ENCODE measurements at regions not wholly inside any gene's neighbourhood (a gene's known extent, or its start where the extent isn't known, plus 50 kb on each side); places are given as distances from the start of the nearest gene placed in this dataset.
A peak's percentile ranks its signal among the peaks of the same experiment; 100 is the strongest.

DNA sequence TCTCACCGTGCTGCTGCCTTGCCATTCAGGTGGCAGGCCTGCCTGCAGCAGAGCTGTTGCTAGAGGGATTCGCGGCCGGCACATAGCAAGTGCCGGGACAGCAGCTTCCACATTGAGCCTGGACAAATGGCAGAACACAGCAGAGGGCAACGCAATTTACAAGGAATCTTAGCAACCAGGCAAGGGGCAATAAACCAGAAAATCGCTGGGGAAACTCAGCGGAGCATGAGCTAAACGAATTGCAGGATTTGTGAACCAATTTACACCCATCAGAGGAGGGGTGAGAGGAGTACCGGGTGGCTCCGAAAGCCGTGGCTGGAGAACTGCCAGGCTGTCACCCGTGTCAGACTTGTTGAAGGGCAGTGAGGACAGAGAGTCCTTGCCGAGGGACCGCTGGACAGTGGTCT is 58.6 kb upstream of the LOXL4 start:
- no peaks in the 10 kb centered on the region for H3K36me3 ChIP-seq (ENCODE audit: insufficient read depth in 1 of 2, low read depth in 1 of 2)
- H3K9me3 ChIP-seq, result peaks cover 3% of the 10 kb centered on the region
- peaks cover 19% of the 10 kb centered on the region for H3K4me1 ChIP-seq
- WGBS, 3 donors, result 21 to 32% (median 23%) methylated on average over 15 of the region's 15 CpGs
- H3K27me3 ChIP-seq (ENCODE audit: insufficient read depth in 3 of 3, low read length in 2 of 3), result no peaks in the 10 kb centered on the region
- TF ChIP-seq, protein P1, sequence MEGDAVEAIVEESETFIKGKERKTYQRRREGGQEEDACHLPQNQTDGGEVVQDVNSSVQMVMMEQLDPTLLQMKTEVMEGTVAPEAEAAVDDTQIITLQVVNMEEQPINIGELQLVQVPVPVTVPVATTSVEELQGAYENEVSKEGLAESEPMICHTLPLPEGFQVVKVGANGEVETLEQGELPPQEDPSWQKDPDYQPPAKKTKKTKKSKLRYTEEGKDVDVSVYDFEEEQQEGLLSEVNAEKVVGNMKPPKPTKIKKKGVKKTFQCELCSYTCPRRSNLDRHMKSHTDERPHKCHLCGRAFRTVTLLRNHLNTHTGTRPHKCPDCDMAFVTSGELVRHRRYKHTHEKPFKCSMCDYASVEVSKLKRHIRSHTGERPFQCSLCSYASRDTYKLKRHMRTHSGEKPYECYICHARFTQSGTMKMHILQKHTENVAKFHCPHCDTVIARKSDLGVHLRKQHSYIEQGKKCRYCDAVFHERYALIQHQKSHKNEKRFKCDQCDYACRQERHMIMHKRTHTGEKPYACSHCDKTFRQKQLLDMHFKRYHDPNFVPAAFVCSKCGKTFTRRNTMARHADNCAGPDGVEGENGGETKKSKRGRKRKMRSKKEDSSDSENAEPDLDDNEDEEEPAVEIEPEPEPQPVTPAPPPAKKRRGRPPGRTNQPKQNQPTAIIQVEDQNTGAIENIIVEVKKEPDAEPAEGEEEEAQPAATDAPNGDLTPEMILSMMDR (IDR thresholded peaks at IDR 0.05), result no peak
- H3K27ac ChIP-seq, result no peak overlapping the region
- ATAC-seq, result no peak
- no peak for DNase-seq
- intact Hi-C loops (cut with DNase I), result no loop called here
- no peak overlapping the region for H3K4me3 ChIP-seq

DNA sequence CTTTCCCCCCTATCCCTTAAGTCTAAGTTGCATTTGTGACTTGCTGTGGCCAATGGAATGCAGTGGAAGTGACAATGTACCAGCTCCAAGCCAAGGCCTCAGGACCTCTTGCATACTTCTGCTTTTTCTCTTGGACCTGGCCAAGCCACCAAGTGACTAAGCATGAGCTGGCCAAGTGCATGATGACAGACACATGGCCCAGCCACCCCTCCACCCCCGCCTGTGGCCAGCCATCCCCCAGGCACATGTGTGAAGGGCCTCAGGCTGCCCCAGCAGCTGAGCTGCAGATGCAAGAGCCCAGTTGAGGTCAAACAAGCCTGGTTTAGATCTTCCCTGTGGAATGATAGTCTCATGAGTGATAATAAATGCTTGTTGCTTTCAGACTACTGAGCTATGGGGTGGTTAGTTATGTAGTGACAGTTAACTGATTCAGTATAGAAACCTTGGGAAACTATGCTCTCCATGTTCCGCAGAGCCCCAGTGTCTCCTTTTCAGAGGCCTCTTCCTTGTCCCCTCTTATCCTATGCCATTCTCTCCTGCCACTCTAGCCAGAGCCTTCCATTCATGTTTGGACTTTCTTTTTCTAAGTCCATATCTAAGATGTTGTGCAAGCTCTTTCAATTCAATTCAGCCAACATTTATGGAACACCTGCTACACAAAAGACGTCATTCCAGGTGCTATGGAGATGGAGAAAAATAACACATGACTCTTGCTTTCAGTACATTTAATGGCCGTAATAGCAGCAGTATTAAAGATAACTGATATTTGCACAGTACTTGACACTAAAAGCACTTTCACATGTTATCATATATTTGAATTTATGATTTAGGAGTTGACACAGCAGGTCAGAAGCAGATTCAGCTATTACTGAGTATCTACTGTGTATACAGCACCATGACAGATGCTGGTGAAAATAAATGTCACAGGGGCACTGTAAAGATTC is 55.5 kb upstream of the LOXL4 start:
- H3K27me3 ChIP-seq (ENCODE audit: insufficient read depth in 3 of 3, low read length in 2 of 3), result no peaks in the 10 kb centered on the region
- H3K4me1 ChIP-seq, result peaks cover 19% of the 10 kb centered on the region
- DNase-seq, result peak; percentile 88 to 91
- H3K27ac ChIP-seq, result peak overlapping the region; percentile 77
- H3K4me3 ChIP-seq, result no peak overlapping the region
- ATAC-seq, result peak; percentile 97 to 99 (median 98)
- H3K9me3 ChIP-seq, result peaks cover 1% of the 10 kb centered on the region
- intact Hi-C loops (cut with DNase I), result no loop called here
- TF ChIP-seq, protein P1 (IDR thresholded peaks at IDR 0.05), result no peak
- 53 to 74% (median 56%) methylated on average over 4 of the region's 4 CpGs for WGBS, 3 donors
- no peaks in the 10 kb centered on the region for H3K36me3 ChIP-seq (ENCODE audit: insufficient read depth in 1 of 2, low read depth in 1 of 2)

DNA sequence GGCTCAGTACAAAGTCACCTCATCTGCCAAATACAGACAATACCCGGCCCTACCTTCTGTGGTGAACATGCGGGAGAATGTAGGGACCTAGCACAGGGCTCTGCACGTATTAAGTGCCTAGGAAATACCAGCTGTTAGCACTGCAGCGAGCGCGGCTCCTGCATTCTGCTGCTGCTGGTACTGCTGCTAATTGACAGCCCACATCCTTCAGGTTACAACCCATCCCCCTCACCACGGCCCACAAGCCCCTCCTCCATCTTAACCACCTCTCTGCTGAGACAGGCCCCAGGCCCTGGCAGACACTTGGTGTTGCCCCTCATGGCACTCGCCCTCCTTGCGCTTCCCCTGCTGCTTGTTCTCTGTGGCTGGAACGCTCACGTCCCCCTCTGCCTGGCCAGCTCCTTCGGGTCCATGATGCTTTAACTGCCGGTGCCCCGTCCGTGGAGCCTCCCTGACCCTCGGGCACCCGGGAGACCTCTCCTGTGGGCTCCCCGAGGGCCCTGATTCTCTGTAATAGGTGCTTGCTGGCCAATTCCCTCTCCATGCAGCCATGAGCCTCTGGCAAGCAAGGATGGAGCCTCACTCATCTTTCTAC is 53.3 kb upstream of the LOXL4 start:
- DNase-seq (no peak), ATAC-seq (no peak)
- intact Hi-C loops (cut with DNase I), result no loop called here
- TF ChIP-seq, protein P1 (IDR thresholded peaks at IDR 0.05), result no peak
- H3K36me3 ChIP-seq (ENCODE audit: insufficient read depth in 1 of 2, low read depth in 1 of 2), result no peaks in the 10 kb centered on the region
- H3K9me3 ChIP-seq, result no peaks in the 10 kb centered on the region
- 88 to 93% (median 90%) methylated on average over 18 of the region's 18 CpGs for WGBS, 3 donors
- H3K27ac ChIP-seq, result no peak overlapping the region
- no peaks in the 10 kb centered on the region for H3K27me3 ChIP-seq (ENCODE audit: insufficient read depth in 3 of 3, low read length in 2 of 3)
- no peak overlapping the region for H3K4me3 ChIP-seq
- peaks cover 30% of the 10 kb centered on the region for H3K4me1 ChIP-seq

DNA sequence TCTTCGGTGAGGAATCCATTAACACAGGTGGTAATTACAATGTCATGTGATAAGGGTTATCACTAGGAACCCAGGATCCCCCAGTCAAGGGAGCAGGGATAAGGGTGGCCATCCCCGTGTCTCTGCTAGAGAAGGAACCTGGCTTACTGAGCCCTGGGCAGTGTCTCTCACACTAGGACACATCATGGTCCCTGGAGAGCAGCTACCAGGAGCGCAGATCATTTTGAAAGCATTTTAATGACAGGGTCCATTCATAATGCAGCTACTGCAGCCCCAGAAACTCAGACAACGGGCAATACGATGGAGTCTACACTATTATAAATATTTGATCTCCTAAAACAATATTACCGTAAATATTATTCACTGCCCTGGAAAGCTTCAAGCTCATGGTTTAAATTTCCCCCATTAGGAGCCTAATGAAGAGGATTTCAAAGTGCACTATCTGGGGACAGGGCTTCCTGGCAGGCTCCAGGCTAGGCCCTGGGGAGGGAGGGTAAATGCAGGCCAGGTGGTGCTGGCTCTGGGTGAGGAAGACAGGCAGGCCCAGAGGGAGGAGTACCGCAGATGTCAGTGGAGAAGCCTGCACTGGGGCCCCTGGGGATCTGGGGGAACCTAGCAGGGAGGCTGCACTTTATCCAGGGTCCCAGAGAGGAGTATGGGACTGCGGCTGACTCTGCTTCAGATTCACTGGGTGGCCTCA is 52.6 kb upstream of the LOXL4 start:
- no peak overlapping the region for H3K27ac ChIP-seq
- H3K9me3 ChIP-seq, result no peaks in the 10 kb centered on the region
- TF ChIP-seq, protein P1 (IDR thresholded peaks at IDR 0.05), result no peak
- no peaks in the 10 kb centered on the region for H3K36me3 ChIP-seq (ENCODE audit: insufficient read depth in 1 of 2, low read depth in 1 of 2)
- ATAC-seq (no peak), DNase-seq (no peak)
- 84 to 88% (median 84%) methylated on average over 8 of the region's 8 CpGs for WGBS, 3 donors
- intact Hi-C loops (cut with DNase I), result no loop called here
- peaks cover 36% of the 10 kb centered on the region for H3K4me1 ChIP-seq
- no peak overlapping the region for H3K4me3 ChIP-seq
- H3K27me3 ChIP-seq (ENCODE audit: insufficient read depth in 3 of 3, low read length in 2 of 3), result no peaks in the 10 kb centered on the region

Measured in psoas muscle (tissue), 7 donors.